ENCODE measurements at regions not wholly inside any gene's neighbourhood (a gene's known extent, or its start where the extent isn't known, plus 50 kb on each side); places are given as distances from the start of the nearest gene placed in this dataset.

- TF ChIP-seq, protein P1, sequence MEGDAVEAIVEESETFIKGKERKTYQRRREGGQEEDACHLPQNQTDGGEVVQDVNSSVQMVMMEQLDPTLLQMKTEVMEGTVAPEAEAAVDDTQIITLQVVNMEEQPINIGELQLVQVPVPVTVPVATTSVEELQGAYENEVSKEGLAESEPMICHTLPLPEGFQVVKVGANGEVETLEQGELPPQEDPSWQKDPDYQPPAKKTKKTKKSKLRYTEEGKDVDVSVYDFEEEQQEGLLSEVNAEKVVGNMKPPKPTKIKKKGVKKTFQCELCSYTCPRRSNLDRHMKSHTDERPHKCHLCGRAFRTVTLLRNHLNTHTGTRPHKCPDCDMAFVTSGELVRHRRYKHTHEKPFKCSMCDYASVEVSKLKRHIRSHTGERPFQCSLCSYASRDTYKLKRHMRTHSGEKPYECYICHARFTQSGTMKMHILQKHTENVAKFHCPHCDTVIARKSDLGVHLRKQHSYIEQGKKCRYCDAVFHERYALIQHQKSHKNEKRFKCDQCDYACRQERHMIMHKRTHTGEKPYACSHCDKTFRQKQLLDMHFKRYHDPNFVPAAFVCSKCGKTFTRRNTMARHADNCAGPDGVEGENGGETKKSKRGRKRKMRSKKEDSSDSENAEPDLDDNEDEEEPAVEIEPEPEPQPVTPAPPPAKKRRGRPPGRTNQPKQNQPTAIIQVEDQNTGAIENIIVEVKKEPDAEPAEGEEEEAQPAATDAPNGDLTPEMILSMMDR (IDR thresholded peaks at IDR 0.05 in 4 of 5, conservative IDR thresholded peaks at IDR 0.05 in 1 of 5) = no peak
- no peak for TF ChIP-seq POLR2A (IDR thresholded peaks at IDR 0.05)
Measured at GRCh38 chr2:238582159-238582558, 155.4 kb downstream of the ASB1 start.
